ENCODE measurements at regions not wholly inside any gene's neighbourhood (a gene's known extent, or its start where the extent isn't known, plus 50 kb on each side); places are given as distances from the start of the nearest gene placed in this dataset.

DNA sequence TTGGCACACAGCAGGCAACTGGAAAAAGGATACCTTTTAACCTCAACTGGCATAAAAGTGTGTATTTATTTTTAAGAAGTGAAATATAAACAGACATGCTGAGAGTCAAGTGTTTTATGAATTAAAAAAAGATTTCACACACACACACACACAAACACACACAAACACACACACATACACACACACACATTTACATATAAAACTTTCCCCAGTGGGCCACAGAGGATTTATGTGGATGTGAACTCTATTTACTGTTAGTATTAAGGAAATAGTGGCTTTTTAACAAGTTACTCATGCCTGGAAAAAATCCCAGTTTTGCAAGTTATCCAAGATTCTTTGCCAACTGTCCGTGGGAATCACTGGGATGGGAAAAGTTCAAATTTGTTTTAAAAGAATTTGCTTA, 725.9 kb upstream of the NR2F2 start:
- TF ChIP-seq, protein P1, sequence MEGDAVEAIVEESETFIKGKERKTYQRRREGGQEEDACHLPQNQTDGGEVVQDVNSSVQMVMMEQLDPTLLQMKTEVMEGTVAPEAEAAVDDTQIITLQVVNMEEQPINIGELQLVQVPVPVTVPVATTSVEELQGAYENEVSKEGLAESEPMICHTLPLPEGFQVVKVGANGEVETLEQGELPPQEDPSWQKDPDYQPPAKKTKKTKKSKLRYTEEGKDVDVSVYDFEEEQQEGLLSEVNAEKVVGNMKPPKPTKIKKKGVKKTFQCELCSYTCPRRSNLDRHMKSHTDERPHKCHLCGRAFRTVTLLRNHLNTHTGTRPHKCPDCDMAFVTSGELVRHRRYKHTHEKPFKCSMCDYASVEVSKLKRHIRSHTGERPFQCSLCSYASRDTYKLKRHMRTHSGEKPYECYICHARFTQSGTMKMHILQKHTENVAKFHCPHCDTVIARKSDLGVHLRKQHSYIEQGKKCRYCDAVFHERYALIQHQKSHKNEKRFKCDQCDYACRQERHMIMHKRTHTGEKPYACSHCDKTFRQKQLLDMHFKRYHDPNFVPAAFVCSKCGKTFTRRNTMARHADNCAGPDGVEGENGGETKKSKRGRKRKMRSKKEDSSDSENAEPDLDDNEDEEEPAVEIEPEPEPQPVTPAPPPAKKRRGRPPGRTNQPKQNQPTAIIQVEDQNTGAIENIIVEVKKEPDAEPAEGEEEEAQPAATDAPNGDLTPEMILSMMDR (IDR thresholded peaks at IDR 0.05; ENCODE audit: control insufficient read depth, insufficient read depth, low read depth, low read length, missing control alignments) = no peak
- DNase-seq (ENCODE audit: low read depth) = peak; percentile 96
- H3K4me3 ChIP-seq (ENCODE audit: control insufficient read depth, low read depth, low read length) = no peak overlapping the region

DNA sequence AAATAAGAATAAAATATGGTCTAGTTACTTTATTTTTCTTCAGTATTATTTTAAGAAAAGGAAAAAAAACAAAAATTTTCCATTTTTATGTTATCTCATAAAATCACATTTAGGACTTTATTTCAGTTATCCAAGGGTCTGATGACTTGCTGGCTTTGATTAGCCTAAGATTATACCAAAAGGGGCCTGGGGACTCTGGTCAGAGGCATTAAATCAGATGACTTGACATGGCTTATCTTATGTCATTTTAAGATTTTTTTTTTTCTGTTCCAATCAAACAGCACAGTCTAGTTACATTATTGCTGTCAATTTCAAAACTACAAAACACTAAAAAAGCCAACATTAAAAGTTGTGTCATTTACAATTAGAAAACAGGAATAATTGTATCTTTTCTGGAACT, 725.4 kb upstream of the NR2F2 start:
- TF ChIP-seq, protein P1 (IDR thresholded peaks at IDR 0.05; ENCODE audit: control insufficient read depth, insufficient read depth, low read depth, low read length, missing control alignments) = no peak
- no peak overlapping the region for H3K4me3 ChIP-seq (ENCODE audit: control insufficient read depth, low read depth, low read length)
- DNase-seq (ENCODE audit: low read depth) = no peak

DNA sequence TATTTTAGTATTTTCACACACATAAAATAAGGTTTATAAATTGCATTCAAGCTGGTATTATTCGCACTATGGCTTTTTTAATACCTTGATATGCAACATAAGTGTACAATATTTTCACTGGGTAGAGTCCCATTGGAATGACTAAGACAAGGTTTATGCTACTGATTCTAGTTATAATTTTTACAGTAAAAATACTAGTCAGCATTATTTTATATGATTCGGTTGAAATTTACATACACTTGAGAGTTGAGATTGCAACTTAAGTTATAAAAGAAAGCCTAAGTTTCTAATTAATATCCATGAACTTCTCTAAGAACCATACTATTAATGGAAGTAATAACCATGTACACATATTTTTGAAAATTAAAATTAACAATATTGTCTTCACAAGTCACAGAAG, 723.9 kb upstream of the NR2F2 start:
- no peak overlapping the region for H3K4me3 ChIP-seq (ENCODE audit: control insufficient read depth, low read depth, low read length)
- no peak for DNase-seq (ENCODE audit: low read depth)
- TF ChIP-seq, protein P1 (IDR thresholded peaks at IDR 0.05; ENCODE audit: control insufficient read depth, insufficient read depth, low read depth, low read length, missing control alignments) = no peak

DNA sequence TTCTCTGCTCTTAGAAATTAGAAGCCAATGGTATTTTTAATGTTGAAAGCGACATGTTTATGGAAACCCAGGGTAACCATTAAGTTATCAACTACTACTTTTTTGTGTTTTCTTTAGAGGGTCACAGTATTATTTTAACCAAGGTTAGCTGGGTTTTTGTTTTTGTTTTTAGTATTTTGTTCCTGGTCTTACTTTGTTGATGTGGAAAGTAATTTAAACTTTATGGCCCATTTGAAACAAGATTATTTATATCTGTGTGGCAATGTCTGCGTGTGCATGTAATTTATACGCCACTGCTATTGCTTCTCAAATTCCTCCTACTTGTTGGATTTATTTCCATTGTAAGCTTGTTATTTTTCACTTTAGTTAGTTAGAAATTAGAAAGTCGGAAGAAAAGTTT, 722.1 kb upstream of the NR2F2 start:
- TF ChIP-seq, protein P1 (IDR thresholded peaks at IDR 0.05; ENCODE audit: control insufficient read depth, insufficient read depth, low read depth, low read length, missing control alignments) = no peak
- DNase-seq (ENCODE audit: low read depth) = no peak
- H3K4me3 ChIP-seq (ENCODE audit: control insufficient read depth, low read depth, low read length) = no peak overlapping the region

DNA sequence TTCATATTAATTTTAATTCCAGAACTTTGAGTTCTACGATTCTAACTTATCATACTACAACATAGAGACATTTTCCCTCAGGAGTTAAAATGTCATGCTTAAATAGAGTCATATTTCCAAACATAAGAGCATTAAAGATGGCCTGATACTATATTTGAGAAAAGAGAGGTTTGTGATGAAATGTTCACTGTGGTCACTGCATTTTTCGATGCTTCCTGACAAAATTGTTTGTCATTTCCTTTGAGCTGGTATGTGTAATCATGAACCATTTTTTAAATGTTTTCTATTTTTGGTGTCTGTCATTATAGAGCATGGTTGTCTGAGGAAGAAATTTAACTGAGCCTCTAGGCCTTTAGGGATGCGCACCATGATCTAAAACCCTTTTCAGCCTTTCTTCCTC, 721.4 kb upstream of the NR2F2 start:
- no peak for DNase-seq (ENCODE audit: low read depth)
- TF ChIP-seq, protein P1 (IDR thresholded peaks at IDR 0.05; ENCODE audit: control insufficient read depth, insufficient read depth, low read depth, low read length, missing control alignments) = no peak
- H3K4me3 ChIP-seq (ENCODE audit: control insufficient read depth, low read depth, low read length) = no peak overlapping the region

DNA sequence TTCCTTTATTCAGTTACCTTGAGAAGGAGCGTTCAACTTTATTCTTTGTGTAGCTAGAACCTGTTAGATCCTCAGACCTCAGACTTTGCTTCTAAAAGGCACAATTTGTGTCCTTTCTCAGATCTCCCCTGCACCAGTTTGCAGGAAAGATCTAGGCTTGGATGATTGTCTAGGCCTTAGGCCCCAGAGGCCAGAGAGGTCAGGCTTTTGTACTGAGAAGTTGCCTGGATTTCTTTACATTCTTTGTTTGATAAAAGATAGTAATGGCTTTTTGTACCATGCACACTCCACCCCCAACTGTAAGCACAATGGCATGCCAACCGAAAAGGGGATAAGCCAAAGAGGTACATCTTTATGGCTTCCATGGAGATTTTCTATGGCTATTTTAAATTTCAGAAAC, 719.6 kb upstream of the NR2F2 start:
- TF ChIP-seq, protein P1 (IDR thresholded peaks at IDR 0.05; ENCODE audit: control insufficient read depth, insufficient read depth, low read depth, low read length, missing control alignments) = no peak
- no peak for DNase-seq (ENCODE audit: low read depth)
- no peak overlapping the region for H3K4me3 ChIP-seq (ENCODE audit: control insufficient read depth, low read depth, low read length)

DNA sequence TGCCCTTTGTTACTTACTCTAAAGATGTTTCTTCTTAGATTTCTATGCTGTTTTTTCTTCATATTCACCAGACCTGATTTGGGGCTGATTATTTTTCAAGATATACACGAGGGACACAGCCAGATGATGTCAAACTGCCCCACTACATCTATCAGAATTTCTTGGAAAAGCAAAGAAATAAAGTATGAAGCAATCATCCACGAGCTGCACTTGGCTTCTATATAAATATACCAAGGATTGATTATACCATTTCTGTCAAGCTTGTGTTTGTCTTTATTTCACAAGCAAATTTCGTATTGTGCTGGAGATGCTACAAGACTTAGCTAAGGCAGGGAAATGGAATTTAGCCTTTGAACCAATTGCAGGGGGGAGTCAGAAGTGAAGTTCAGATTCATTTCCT, 715.1 kb upstream of the NR2F2 start:
- TF ChIP-seq, protein P1 (IDR thresholded peaks at IDR 0.05; ENCODE audit: control insufficient read depth, insufficient read depth, low read depth, low read length, missing control alignments) = no peak
- no peak for DNase-seq (ENCODE audit: low read depth)
- H3K4me3 ChIP-seq (ENCODE audit: control insufficient read depth, low read depth, low read length) = no peak overlapping the region

Measured in AG09309 (cell line).